ENCODE measurements at regions not wholly inside any gene's neighbourhood (a gene's known extent, or its start where the extent isn't known, plus 50 kb on each side); places are given as distances from the start of the nearest gene placed in this dataset.

DNA sequence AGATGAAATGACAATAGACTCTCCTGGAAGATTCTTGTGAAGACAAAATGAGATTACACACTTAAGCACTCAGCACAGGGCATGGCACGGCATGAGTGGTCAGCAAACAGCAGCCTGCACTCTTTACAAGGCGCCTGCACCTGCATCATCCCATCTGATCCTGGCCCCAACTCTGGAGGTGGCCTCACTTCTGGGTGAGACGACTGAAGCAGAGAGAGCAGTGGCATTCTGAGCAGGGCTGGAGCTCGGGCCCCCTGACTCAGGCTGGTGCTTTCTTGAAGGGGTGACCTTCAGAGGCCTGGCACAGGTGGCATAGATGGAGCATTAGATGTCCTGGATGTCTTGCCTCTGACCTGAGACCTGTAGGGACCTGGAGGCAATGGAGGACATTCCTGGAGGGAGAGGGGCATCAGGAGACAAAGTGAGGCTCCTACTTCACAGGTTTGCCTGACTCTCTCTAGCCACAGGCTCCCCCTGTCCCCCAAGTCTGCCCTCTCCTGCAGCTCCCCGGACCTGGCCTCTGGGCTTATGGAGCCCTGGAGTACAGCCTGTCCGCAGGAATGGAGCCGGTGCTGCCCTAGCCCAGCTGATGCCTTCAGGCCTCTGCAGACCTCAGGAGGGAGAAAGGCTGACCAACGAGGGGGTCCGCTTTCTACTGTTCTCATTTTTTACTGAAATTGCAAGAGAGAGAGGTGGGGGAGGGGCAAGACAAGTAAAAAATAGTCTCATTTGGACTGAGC, 65.5 kb upstream of the THY1 start:
- intact Hi-C loops (cut with micrococcal nuclease): loop anchor here in 1 of 2 donors (10.0 kb wide), 2 partner anchors 136 to 236 kb away; partner anchors contain the start of gene NECTIN1
- no peaks in the 10 kb centered on the region for H3K36me3 Mint-ChIP-seq
- no peaks in the 10 kb centered on the region for H3K9me3 Mint-ChIP-seq
- peaks cover 9 to 10% (median 10%) of the 10 kb centered on the region in 3 donors for H3K27me3 Mint-ChIP-seq (ENCODE audit: low read depth in 3 of 3)
- peaks cover 3% of the 10 kb centered on the region for H3K4me1 Mint-ChIP-seq
- no peak overlapping the region for H3K27ac Mint-ChIP-seq
- H3K4me3 Mint-ChIP-seq: peak overlapping the region in 1 of 2 donors; percentile 44
- H3K9me3 ChIP-seq (replicated peaks in 1 of 2; ENCODE audit: control insufficient read depth in 1 of 2, insufficient read depth in 1 of 2, low read length in 2 of 2): no peaks in the 10 kb centered on the region
- no peak overlapping the region for H3K4me2 ChIP-seq (replicated peaks; ENCODE audit: extremely low read depth, low read length, poor library complexity, severe bottlenecking)
- DNase-seq: no peak
- H3K79me2 ChIP-seq (ENCODE audit: insufficient read depth, low read length): no peaks in the 10 kb centered on the region
- H3K36me3 ChIP-seq (replicated peaks in 1 of 2; ENCODE audit: control insufficient read depth in 1 of 2, insufficient read depth in 2 of 2, low read length in 2 of 2): no peaks in the 10 kb centered on the region
- H3K4me3 ChIP-seq (replicated peaks in 1 of 3; ENCODE audit: low read depth in 2 of 3, low read length in 3 of 3): no peak overlapping the region
- H2AFZ ChIP-seq (ENCODE audit: insufficient read depth, low read depth, low read length, poor library complexity, severe bottlenecking): no peak overlapping the region
- H3K27ac ChIP-seq (ENCODE audit: low read depth in 1 of 2, low read length in 2 of 2): no peak overlapping the region
- H3K9ac ChIP-seq (ENCODE audit: insufficient read depth, low read length, poor library complexity, severe bottlenecking): no peak overlapping the region
- no peaks in the 10 kb centered on the region for H3K27me3 ChIP-seq (ENCODE audit: control insufficient read depth in 2 of 2, insufficient read depth in 2 of 2, low read length in 2 of 2)
- TF ChIP-seq, protein P1, sequence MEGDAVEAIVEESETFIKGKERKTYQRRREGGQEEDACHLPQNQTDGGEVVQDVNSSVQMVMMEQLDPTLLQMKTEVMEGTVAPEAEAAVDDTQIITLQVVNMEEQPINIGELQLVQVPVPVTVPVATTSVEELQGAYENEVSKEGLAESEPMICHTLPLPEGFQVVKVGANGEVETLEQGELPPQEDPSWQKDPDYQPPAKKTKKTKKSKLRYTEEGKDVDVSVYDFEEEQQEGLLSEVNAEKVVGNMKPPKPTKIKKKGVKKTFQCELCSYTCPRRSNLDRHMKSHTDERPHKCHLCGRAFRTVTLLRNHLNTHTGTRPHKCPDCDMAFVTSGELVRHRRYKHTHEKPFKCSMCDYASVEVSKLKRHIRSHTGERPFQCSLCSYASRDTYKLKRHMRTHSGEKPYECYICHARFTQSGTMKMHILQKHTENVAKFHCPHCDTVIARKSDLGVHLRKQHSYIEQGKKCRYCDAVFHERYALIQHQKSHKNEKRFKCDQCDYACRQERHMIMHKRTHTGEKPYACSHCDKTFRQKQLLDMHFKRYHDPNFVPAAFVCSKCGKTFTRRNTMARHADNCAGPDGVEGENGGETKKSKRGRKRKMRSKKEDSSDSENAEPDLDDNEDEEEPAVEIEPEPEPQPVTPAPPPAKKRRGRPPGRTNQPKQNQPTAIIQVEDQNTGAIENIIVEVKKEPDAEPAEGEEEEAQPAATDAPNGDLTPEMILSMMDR (IDR thresholded peaks at IDR 0.05): no peak
- WGBS (ENCODE audit: insufficient coverage): 88% methylated on average over 9 of the region's 9 CpGs
- no peaks in the 10 kb centered on the region for H3K4me1 ChIP-seq (ENCODE audit: control insufficient read depth in 1 of 2, insufficient read depth in 2 of 2, low read length in 2 of 2)
- no peaks in the 10 kb centered on the region for H4K20me1 ChIP-seq (ENCODE audit: insufficient read depth, low read length)

DNA sequence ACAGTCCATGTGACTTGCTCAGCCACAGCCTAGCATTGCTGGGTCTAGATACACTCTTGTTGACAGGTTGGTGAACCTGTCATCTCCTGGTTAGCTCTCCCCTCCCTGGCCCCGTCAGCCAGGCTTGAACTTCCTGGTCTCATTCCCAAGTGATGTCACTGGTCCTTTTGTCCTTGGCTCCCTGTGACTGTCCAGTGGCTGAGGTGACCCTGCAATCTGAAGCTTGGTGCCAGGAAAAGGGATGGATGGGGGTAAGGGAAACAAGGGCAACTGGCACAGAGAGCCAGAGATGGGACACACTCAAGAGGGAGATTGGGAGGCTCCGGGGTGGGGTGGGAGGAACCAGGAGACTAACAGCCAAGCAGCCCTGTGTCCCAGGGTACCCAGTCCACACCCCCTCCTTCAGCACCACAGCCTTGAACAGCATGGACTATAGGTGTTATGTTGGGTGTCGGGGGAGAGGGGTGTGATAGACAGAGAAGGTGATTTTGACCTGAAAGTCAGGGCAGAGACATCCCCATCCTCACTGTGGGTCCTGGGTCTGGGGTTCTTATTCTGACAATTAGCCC, 63.8 kb upstream of the THY1 start:
- H3K27me3 ChIP-seq (ENCODE audit: control insufficient read depth in 2 of 2, insufficient read depth in 2 of 2, low read length in 2 of 2): no peaks in the 10 kb centered on the region
- no peak overlapping the region for H3K9ac ChIP-seq (ENCODE audit: insufficient read depth, low read length, poor library complexity, severe bottlenecking)
- Mint-ChIP-seq H3K4me1 (peaks cover 3% of the 10 kb centered on the region), H3K36me3 (no peaks in the 10 kb centered on the region), H3K27ac (no peak overlapping the region), H3K4me3 (no peak overlapping the region), H3K9me3 (no peaks in the 10 kb centered on the region), H3K27me3 (ENCODE audit: low read depth in 3 of 3) (peaks cover 8 to 10% (median 9%) of the 10 kb centered on the region in 3 donors)
- TF ChIP-seq, protein P1 (IDR thresholded peaks at IDR 0.05): no peak
- no peaks in the 10 kb centered on the region for H3K9me3 ChIP-seq (replicated peaks in 1 of 2; ENCODE audit: control insufficient read depth in 1 of 2, insufficient read depth in 1 of 2, low read length in 2 of 2)
- intact Hi-C loops (cut with micrococcal nuclease): loop anchor here in 1 of 2 donors (10.0 kb wide), 2 partner anchors 138 to 238 kb away; partner anchors contain the start of gene NECTIN1
- H3K4me2 ChIP-seq (replicated peaks; ENCODE audit: extremely low read depth, low read length, poor library complexity, severe bottlenecking): no peak overlapping the region
- H3K27ac ChIP-seq (ENCODE audit: low read depth in 1 of 2, low read length in 2 of 2): no peak overlapping the region
- no peaks in the 10 kb centered on the region for H3K4me1 ChIP-seq (ENCODE audit: control insufficient read depth in 1 of 2, insufficient read depth in 2 of 2, low read length in 2 of 2)
- DNase-seq: no peak
- no peaks in the 10 kb centered on the region for H4K20me1 ChIP-seq (ENCODE audit: insufficient read depth, low read length)
- no peaks in the 10 kb centered on the region for H3K36me3 ChIP-seq (replicated peaks in 1 of 2; ENCODE audit: control insufficient read depth in 1 of 2, insufficient read depth in 2 of 2, low read length in 2 of 2)
- no peak overlapping the region for H3K4me3 ChIP-seq (replicated peaks in 1 of 3; ENCODE audit: low read depth in 2 of 3, low read length in 3 of 3)
- no peaks in the 10 kb centered on the region for H3K79me2 ChIP-seq (ENCODE audit: insufficient read depth, low read length)
- WGBS (ENCODE audit: insufficient coverage): 50% methylated on average over 1 of the region's 3 CpGs
- no peak overlapping the region for H2AFZ ChIP-seq (ENCODE audit: insufficient read depth, low read depth, low read length, poor library complexity, severe bottlenecking)
